HG02885 (cell line): ENCODE measurements at regions not wholly inside any gene's neighbourhood (a gene's known extent, or its start where the extent isn't known, plus 50 kb on each side); places are given as distances from the start of the nearest gene placed in this dataset.
"Not testable (repeated sequence)": the region's sequence is repeated elsewhere in the genome, so short reads cannot be mapped to it uniquely, and the experiment has no call there.

ENCODE experiments used
- ATAC-seq: cut with Tn5 transposase; IDR thresholded peaks from one replicate; pipeline ENCODE4 v1.9.1; 2021; ENCODE audit warnings: mild to moderate bottlenecking; ENCODE audit not compliant: unreplicated experiment, poor library complexity

DNA sequence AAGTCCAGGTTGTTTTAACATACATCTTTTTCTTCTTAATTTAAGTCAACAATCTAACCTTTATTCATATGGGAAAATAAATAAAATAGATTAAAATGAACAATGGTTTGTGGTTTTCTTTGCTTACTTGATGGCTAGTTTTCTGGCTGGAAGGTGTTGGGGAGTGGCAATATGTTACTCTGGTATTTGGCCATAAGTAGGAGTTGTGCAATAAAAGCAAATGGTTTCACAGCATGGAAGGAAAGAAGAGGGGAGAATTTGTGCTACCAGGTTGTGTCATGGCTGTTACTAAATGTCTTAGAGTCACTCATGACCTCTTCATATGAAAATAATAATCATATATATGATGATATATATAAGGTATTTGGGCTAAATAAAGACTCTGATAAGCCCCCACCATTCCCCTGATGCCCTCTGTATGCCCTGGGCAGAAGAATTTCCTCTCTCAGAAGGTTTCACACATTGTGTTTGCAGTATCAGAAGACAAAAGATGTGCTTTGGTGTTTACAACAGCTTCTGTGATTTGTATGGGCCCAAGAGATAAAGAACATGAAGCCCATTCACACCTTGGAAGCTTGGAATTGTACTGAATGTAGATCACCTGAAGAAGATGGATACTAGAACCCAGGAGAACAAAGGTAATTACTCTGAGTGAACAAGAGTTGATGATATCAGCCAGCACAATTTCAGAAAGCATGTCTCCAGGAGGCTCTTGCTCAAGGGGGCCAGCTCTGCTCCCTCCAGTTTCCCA lies 160.9 kb downstream of the ALG10B start:
- ATAC-seq: no peak

DNA sequence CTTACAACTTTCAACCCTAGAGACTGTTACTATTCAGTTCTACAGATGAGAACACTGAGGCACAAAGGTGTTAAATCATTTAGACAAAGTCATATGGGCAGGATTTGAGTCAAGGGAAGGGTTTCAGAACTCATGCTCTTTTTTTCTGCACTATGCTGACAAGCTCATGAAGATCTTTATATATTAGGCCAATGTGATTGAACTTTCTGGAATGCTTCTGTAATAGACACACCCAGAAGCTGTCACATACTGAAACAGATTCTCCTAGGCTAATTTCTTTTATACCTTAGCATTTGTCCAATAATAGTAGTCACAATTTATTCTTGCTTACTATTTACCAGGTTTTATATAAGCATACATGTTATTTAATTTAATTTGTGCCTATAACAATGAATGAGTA lies 164.0 kb downstream of the ALG10B start:
- no peak for ATAC-seq

DNA sequence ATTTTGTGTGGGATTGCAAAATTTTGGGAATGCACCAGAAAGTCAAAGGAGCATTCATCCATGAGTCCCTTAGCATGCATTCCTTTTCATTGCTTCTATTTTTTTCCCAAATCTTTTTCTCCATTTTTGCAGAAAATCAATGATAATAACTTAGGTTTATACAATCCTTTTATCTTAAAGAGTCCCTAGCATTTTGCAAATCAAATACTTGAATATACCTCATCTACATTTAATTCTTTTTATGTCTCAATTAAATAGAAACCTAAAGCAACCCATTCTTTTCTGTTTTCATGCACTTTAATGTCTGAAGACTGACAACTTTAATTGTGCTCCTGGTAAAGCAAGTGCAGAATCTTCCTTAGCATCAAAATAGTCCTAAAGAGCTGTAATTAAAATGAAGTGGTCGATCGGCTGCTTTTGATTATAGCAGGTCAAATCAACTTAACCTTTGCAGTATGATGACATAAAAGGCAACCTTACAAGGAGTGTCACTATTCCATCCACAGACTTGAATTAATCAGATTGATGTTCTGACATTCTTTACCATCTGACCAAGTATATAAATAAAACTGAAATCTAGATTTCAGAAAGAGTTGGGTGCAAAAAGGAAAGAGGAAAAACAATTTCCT lies 168.4 kb downstream of the ALG10B start:
- no peak for ATAC-seq

DNA sequence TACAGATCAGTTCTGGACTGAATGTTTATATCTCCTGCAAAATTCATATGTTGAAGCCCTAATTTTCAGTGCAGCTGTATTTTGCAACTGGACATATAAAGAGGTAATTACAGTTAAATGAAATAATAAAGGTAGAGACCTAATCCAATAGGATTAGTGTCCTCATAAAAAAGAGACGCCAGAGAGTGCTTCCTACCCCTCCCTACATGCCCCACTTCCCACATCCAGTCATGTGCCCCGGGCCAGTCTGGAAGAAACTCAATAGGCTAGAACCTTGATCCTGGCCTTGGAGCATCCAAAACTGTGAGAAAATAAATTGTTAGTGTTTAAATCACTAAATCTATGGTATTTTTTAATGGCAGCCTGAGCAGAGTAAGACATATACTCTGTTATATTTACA lies 172.3 kb downstream of the ALG10B start:
- no peak for ATAC-seq

DNA sequence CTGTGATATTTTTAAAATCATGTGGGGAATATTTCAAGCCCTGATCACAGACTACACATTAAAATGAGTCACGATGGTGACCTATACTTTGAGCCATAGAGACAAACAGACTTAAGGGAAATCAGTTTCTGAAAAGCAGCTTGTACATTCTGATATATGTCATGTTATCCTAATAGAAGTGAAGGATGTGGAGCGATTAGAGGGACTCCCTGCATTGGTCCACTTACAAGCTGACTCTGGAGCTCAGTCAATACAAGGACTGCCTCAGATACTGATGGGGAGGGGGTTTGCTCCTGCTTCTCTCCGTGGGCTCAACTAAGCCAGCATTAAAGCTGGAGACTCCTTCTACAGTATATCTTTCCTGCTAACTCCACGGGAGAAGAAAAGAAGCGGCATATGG lies 173.5 kb downstream of the ALG10B start:
- ATAC-seq: no peak

DNA sequence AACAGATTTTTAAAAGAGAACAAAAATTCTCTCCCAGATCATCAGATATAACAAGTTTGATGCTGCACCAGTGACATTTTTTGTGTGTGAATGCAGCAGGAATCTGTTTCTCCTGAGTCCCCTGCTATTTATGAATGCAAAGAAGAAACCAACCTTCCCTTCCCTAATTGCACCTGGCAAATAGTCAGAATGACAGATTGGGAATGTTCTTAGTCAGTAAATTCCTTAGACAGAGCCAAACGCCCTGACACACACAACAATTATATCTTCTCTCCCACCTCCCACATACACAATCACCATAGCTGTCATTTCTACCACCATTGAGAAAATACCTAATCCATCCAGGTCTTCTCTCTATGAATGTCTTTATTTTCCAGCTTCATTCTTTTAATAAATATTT lies 174.4 kb downstream of the ALG10B start:
- ATAC-seq: no peak

DNA sequence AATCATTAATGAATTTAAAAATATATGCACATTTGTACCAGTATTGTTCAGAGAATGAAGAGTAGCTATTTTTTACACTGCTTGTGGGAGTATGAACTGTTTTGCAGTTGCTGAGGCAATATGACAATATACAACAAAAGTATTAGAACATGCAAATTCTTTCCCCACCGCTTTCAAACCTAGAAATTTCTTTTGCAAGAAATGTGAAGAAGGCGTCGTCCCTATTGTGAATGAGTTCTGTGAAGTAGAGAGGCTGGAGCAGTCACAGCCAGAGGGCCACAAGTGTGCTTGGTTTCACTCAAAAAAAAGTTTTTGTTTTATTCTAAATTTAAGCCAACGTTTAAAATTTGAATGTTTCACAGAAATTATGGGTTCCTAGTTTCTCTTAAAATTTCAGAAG lies 184.9 kb downstream of the ALG10B start:
- no peak for ATAC-seq

DNA sequence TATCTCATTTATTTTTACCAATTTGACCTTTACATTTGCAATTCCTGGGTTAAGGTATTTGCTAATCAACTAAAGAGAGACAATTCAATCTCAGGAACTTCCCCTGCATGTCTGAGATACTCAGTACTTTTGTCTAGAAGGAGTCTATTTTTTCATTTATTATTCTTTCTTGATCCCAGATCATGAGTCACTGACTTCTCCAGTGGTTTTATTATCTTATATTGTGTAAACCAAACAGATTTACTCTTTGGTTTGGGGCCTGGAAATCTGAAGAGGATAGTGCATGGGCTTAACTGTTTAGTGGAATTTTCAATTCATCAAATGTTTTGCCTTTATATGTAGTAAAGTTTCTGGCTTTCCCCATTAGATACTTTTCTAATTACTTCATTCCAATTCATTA lies 185.4 kb downstream of the ALG10B start:
- ATAC-seq: no peak

DNA sequence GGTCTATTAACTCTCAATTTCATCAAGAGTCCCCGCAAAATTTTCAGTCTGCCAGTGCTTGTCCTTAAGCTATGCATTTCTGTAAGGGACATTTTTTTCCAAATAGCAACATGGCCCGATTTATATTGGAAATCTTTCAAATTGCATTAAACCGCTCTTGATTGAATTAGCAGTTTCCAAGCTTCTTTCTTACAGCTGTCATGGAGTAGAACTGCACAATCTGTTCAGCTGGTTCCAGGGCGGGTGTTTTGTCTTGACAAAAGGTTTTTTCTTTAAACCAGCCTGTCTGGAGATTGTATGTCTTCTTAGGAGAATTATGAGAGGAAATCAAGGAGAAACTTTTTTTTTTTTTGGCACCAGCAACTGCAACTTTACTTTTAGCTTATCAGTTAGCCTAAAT lies 185.8 kb downstream of the ALG10B start:
- ATAC-seq: no peak

DNA sequence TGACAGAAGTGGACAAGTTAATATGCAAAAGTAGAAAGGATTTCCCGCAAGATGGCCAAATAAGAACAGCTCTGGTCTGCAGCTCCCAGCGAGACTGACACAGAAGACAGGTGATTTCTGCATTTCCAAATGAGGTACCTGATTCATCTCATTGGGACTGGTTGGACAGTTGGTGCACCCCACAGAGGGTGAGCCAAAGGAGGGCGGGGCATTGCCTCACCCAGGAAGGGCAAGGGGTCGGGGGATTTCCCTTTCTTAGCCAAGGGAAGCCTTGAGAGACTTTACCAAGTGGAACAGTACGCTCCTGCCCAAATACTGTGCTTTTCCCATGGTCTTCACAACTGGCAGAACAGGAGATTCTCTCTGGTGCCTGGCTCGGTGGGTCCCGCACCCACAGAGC lies 191.3 kb downstream of the ALG10B start:
- ATAC-seq: no peak

DNA sequence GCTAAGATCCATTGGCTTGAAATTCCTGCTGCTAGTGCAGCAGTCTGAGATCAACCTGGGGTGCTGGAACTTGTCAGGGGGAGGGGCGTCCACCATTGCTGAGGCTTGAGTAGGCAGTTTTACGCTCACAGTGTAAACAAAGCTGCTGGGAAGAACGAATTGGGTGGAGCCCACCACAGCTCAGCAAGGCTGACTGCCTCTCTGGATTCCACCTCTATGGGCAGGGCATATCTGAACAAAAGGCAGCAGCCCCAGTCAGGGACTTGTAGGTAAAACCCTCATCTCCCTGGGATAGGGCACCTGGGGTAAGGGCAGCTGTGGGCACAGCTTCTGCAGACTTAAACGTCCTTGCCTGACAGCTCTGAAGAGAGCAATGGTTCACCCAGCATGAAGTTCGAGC lies 191.7 kb downstream of the ALG10B start:
- no peak for ATAC-seq

DNA sequence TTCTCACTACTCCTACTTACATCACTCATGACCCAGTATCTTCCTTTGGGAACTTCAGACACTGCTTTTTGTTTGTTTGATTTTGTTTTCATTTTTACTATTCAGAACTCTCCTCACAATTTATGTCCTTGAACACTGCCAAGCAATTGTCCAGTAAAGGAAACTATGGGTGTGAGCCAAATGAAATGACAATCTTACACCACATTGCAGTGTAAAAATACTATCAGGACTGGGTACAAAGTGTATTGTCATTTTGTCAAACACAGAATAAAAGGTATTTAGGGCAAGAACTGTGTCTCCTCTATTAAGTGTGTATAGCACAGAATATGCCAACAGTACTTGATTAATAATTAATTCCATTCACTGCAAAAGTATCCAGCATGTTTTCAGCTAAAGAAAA lies 199.3 kb downstream of the ALG10B start:
- no peak for ATAC-seq

DNA sequence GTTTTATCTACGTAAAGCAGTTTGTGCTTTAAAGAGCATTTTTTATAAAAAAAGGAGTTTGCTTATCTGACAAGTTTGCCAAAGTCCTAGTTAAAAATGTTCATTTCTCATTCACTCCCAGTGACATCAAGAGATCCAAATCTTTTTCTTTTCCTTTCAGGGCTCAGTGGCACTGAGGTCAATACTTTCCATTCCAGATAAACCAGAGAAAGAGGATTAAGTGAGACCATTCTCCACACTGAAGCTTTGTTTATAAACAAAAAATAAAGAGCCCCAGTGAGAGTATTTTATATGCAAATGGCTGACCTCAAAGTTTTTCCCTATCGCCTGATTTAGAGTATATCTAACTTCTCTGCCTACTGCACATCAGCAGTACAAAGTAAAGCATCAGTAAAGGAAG lies 199.8 kb downstream of the ALG10B start:
- ATAC-seq: no peak

DNA sequence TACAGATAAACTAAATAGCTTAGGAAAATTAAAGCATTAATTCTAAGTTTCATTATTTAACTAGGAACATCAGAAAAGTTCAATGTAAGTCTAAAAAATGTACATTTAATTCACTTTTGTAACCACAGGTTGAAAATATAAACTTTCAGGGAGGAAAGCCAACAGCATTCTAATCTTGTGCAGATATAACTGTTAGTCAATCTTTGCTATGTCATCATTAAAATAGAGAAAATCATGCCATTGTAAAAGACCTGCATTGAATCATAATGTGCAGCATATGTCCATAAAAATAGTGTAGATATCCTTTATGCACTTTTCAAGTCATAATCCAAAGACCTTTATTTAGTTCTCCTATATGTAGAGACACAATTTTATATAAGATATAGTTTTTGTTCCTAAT lies 207.3 kb downstream of the ALG10B start:
- ATAC-seq: no peak

DNA sequence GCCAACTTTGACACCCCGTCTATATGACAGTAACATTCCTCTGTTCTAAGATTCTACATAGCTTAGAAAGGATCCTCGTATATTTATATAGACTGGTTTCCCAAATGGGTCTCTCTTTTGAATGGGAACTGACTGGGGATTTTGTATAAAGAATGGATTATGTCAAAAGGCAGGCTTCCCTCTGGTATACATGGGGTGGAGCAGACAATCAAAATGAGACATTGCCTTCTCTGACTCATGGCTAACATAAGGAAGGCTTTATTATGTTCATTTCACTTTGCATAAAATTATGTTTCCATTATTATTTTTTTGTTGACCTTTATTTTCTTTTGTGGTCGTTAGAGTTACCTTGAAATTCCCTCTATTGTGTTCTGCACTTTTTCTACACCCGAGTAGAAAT lies 211.1 kb downstream of the ALG10B start:
- no peak for ATAC-seq

DNA sequence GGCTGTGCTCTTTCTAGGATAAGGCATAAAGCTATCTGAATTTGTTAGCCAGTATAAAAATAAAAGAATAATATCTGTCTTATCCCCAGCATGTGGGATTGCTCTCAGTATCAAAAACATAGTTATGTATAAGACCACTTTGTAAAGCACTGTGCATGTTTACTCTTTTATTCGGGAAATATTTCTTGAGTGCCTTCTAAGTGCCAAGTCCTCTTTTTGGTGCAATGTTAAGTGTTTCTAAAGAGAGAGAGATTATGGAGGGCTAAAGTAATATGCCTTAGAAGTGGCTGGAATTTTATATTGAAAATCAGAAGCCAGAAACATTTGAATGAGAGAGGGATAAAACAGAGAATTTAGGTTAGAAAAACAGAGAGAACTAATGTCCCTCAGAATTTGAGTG lies 212.0 kb downstream of the ALG10B start:
- ATAC-seq: no peak

DNA sequence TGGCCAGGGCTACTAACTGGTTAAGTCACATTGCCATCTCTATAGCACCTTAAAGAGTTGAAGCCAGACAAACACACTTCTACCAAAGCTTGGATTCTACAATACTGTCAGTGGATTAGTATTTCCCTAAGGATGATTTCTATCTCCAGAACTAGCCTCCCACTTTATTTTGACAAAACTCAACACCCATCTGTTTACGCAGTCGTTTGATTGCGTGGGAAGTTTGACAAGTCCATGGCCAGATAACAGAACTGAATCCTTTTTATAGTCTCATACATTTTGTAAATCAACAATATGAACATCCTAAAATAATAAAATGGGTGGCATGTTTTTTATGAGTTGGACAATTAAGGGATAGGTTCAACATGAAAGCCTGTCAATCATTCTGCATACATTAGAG lies 212.7 kb downstream of the ALG10B start:
- not testable (repeated sequence) for ATAC-seq

DNA sequence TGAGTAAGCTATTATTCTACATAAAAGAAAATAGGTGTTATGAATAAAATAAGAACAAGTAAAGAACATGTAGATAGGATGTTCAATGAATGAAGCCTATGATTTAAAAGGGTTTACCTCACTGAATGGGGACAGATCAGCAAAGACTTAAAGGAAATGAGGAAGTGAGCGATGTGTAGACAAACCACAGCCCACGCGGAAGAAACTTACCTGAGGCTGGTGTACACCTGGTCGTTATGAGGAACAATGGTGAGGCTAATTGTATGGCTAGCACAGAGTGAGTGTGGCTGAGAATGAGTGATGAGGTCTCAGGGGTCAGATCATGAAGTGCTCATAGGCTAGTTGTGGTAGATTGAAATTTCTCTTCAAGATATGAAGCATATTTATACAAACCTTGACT lies 221.7 kb downstream of the ALG10B start:
- ATAC-seq: no peak

DNA sequence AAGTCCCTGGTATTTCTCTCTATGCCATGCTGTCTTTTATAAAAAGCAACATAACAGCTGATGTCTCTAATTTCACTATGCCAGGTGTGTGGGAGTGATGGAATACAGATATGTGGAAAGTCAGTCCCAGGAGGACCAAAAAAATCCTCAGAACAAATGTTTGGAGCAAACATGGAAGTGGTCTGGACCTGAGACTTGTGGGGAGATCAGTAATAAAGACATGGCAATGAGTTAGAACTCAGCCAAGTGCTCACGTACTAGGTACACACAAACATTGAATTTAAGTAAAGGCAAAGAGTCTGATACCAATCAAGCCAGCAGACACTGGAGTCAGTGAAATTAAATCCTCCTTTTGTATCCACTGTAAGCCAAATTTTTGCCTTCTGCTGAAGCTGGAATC lies 223.6 kb downstream of the ALG10B start:
- ATAC-seq: no peak

DNA sequence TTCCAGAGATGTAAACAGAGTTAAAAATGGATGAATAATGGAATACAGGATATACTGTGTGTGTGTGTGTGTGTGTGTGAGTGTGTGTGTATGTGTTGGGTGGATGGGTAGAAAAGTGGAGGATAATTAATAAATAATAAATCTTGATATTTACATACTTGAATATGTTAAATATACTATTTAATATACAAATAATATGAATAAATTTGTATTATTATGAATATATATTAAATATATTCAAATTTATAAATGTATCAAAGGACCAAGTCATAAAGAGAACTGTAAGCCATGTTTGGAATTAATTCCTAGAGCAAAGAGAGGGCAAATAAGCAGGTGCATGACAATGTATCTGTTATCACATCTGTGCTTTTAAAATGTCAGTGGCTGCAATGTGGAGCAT lies 225.3 kb downstream of the ALG10B start:
- no peak for ATAC-seq

DNA sequence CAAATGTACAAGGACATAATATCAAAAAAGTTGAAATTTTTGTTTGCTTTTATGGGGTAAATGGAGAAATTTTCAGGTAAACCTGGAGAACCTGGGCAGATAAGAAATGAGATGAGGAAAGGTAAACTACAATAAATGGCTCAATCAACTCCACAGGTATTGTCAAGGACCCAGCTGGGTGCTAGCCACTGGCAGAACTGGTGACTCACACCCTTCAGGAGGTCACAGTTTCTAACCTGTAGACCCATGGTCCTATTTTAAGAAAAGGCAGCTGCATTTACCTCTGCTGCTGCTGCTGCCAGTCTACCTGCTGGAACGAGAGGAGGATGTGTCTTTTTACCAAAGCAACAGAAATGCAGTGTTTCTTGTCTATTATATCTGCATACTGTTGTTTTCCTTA lies 226.6 kb downstream of the ALG10B start:
- no peak for ATAC-seq

DNA sequence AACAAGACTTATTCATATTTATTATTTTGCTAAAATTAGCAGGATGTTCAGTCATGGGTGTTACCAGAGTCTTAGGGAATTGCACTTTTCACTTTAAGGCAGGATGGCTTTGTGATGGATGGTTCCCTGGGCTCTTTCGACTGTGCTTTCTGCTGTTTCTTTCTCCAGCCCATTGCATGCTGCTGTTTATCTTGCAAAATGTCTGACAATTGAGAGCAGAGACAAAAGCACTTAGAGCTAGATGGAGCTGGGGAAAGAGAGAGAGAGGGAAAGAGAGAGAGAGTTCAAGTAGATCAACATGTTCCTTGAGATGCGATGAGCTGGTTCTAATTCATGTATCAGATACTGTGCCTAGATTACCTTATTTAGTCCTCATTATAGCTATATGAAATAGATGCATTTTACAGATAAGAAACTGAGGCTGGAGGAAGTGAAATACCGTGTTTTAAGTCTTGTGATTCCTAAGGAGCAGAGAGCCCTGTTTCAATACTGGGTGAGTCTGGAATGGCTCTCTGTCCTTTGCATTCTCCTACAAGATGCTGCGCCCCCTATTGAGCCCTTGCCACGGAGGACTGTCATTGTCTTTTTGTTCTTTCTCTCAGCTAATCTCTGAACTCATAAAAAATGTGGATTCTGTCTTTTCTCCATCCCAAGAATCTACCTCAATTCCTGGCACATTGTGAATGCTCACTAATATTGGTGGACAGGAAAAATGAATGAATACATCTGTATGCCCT lies 227.9 kb downstream of the ALG10B start:
- ATAC-seq: no peak
